WTC11 (cell line): ENCODE measurements at regions not wholly inside any gene's neighbourhood (a gene's known extent, or its start where the extent isn't known, plus 50 kb on each side); places are given as distances from the start of the nearest gene placed in this dataset.
A peak's percentile ranks its signal among the peaks of the same experiment; 100 is the strongest.

Source experiments
- ATAC-seq: fragments of 200-7000 bp; cut with Tn5 transposase; 2 replicates; pipeline ENCODE4 v1.10.0; 2021; ENCODE audit warnings: mild to moderate bottlenecking, moderate library complexity
- CTCF ChIA-PET: fragments of 300-600 bp; sonication (Branson Sonifier 250); formaldehyde crosslinking; loops from one replicate; lab custom pipeline; 2021; ENCODE audit warnings: antibody characterized with exemption; lab: Charles Lee
- POLR2A ChIA-PET: fragments of 350-600 bp; sonication (Branson Sonifier 250); formaldehyde crosslinking; loops from one replicate; lab custom pipeline; 2021; ENCODE audit warnings: antibody characterized with exemption; lab: Charles Lee
- DNase-seq: peaks from one replicate; pipeline ENCODE4 v3.0.0; 2021; ENCODE audit warnings: low spot score
- H3K27ac Mint-ChIP-seq: 2 replicates; pipeline ENCODE4 v1.8.0; 2021; ENCODE audit warnings: mixed read lengths
- H3K27me3 Mint-ChIP-seq: 2 replicates; pipeline ENCODE4 v1.8.0; 2021; ENCODE audit warnings: low read depth, mild to moderate bottlenecking, moderate library complexity, mixed read lengths
- H3K36me3 Mint-ChIP-seq: 2 replicates; pipeline ENCODE4 v1.8.0; 2021; ENCODE audit warnings: mixed read lengths
- H3K4me1 Mint-ChIP-seq: 2 replicates; pipeline ENCODE4 v1.8.0; 2022; ENCODE audit warnings: mixed read lengths
- H3K4me3 Mint-ChIP-seq: 2 replicates; pipeline ENCODE4 v1.8.0; 2021; ENCODE audit warnings: mild to moderate bottlenecking, moderate library complexity, mixed read lengths
- H3K9me3 Mint-ChIP-seq: 2 replicates; pipeline ENCODE4 v1.8.0; 2021; ENCODE audit warnings: mixed read lengths
- ATF6 ChIP-seq: sonication (generic); formaldehyde crosslinking; IDR thresholded peaks from 2 replicates; pipeline ENCODE4 v1.8.1; 2023; ENCODE audit warnings: mild to moderate bottlenecking, missing genetic modification reagents
- CREM ChIP-seq: sonication (generic); formaldehyde crosslinking; IDR thresholded peaks from 2 replicates; pipeline ENCODE4 v1.8.1; 2022; ENCODE audit warnings: mild to moderate bottlenecking, missing genetic modification reagents, moderate library complexity
- CTCF ChIP-seq: fragments of 200-600 bp; IDR thresholded peaks from 2 replicates; pipeline ENCODE4 v1.8.0; 2022; ENCODE audit warnings: antibody characterized with exemption
- FOXJ3 ChIP-seq: sonication (generic); formaldehyde crosslinking; IDR thresholded peaks from 2 replicates; pipeline ENCODE4 v1.9.0; 2021; ENCODE audit warnings: missing genetic modification reagents, mild to moderate bottlenecking, borderline replicate concordance
- JAZF1 ChIP-seq: fragments of 250-450 bp; sonication (Bioruptor Pico); IDR thresholded peaks from 2 replicates; pipeline ENCODE4 v1.9.0; 2021; ENCODE audit warnings: moderate library complexity, mild to moderate bottlenecking, inconsistent platforms
- MAX ChIP-seq: sonication (generic); formaldehyde crosslinking; IDR thresholded peaks from 2 replicates; pipeline ENCODE4 v1.8.0; 2022; ENCODE audit warnings: mild to moderate bottlenecking, missing genetic modification reagents
- NFYB ChIP-seq: sonication (generic); formaldehyde crosslinking; conservative IDR thresholded peaks from 2 replicates; pipeline ENCODE4 v1.8.0; 2022; ENCODE audit warnings: low read depth, missing genetic modification reagents
- NR1H2 ChIP-seq: sonication (generic); formaldehyde crosslinking; IDR thresholded peaks from 2 replicates; pipeline ENCODE4 v1.9.0; 2021; ENCODE audit warnings: mild to moderate bottlenecking, moderate library complexity, missing genetic modification reagents
- PRDM15 ChIP-seq: sonication (generic); formaldehyde crosslinking; IDR thresholded peaks from 2 replicates; pipeline ENCODE4 v1.8.0; 2022; ENCODE audit warnings: missing genetic modification reagents
- RELA ChIP-seq: sonication (generic); formaldehyde crosslinking; IDR thresholded peaks from 2 replicates; pipeline ENCODE4 v1.8.1; 2022; ENCODE audit warnings: missing genetic modification reagents, mild to moderate bottlenecking, borderline replicate concordance
- SMAD3 ChIP-seq: sonication (generic); formaldehyde crosslinking; IDR thresholded peaks from 2 replicates; pipeline ENCODE4 v1.8.0; 2022; ENCODE audit warnings: missing genetic modification reagents, mild to moderate bottlenecking, borderline replicate concordance
- TEAD4 ChIP-seq: sonication (generic); formaldehyde crosslinking; IDR thresholded peaks from 2 replicates; pipeline ENCODE4 v1.8.0; 2022; ENCODE audit warnings: mild to moderate bottlenecking, missing genetic modification reagents
- ZBTB21 ChIP-seq: sonication (generic); formaldehyde crosslinking; IDR thresholded peaks from 2 replicates; pipeline ENCODE4 v1.8.1; 2023; ENCODE audit warnings: mild to moderate bottlenecking, missing genetic modification reagents, borderline replicate concordance
- ZNF121 ChIP-seq: sonication (generic); formaldehyde crosslinking; IDR thresholded peaks from 2 replicates; pipeline ENCODE4 v1.8.0; 2023; ENCODE audit warnings: missing genetic modification reagents
- ZNF425 ChIP-seq: fragments of 250-450 bp; sonication (Bioruptor Pico); conservative IDR thresholded peaks from 2 replicates; pipeline ENCODE4 v1.9.0; 2021; ENCODE audit warnings: mild to moderate bottlenecking

- no peaks in the 10 kb centered on the region for H3K9me3 Mint-ChIP-seq
- TF ChIP-seq ZBTB21 (CRISPR knock-in tag) (no peak), CTCF (peak; percentile 65)
- no peaks in the 10 kb centered on the region for H3K36me3 Mint-ChIP-seq
- H3K27me3 Mint-ChIP-seq, result no peaks in the 10 kb centered on the region
- CTCF ChIA-PET, result interaction anchor here (0.5 to 1.3 kb wide), 13 partner anchors 8 to 960 kb away, joined by 3 to 7 read pairs (median 3); no protein-coding TSS in a partner anchor
- POLR2A ChIA-PET, result no interaction called here
- ATAC-seq, result peak; percentile 95
- H3K4me3 Mint-ChIP-seq, result no peak overlapping the region
- H3K4me1 Mint-ChIP-seq, result no peaks in the 10 kb centered on the region
- H3K27ac Mint-ChIP-seq, result no peak overlapping the region
- peak; percentile 49 for DNase-seq
These were observed 300.4 kb downstream of the KCNS3 start for GRCh38 chr2:18178736-18179349.

- H3K4me3 Mint-ChIP-seq, result no peak overlapping the region
- no peak for DNase-seq
These were observed 298.3 kb downstream of the KCNS3 start for GRCh38 chr2:18176679-18177215.

More at GRCh38 chr2:18176679-18177215, 298.3 kb downstream of the KCNS3 start:
- TF ChIP-seq CTCF (no peak), NR1H2 (no peak), JAZF1 (CRISPR knock-in tag) (no peak), FOXJ3 (CRISPR knock-in tag) (no peak), SMAD3 (no peak), TEAD4 (CRISPR knock-in tag) (no peak), ATF6 (CRISPR knock-in tag) (no peak), ZNF425 (CRISPR knock-in tag) (no peak), PRDM15 (CRISPR knock-in tag) (no peak), RELA (no peak), CREM (CRISPR knock-in tag) (no peak), ZNF121 (no peak), NFYB (no peak), MAX (no peak)
- Mint-ChIP-seq H3K4me1 (no peaks in the 10 kb centered on the region), H3K9me3 (no peaks in the 10 kb centered on the region), H3K36me3 (no peaks in the 10 kb centered on the region), H3K27ac (no peak overlapping the region), H3K27me3 (no peaks in the 10 kb centered on the region)
- CTCF ChIA-PET, result interaction anchor here (0.7 to 1.2 kb wide), 2 partner anchors 27 to 54 kb away, joined by 3 to 4 read pairs; no protein-coding TSS in a partner anchor
- ATAC-seq, result no peak
- POLR2A ChIA-PET, result no interaction called here
